NT2/D1 (cell line): ENCODE measurements at regions not wholly inside any gene's neighbourhood (a gene's known extent, or its start where the extent isn't known, plus 50 kb on each side); places are given as distances from the start of the nearest gene placed in this dataset.

Experiments
- DNase-seq: peaks from one replicate; pipeline ENCODE4 v3.0.0-alpha.2; 2011; ENCODE audit warnings: low read depth, low spot score
- H3K27me3 ChIP-seq: 2 replicates; pipeline ENCODE4 v1.6.0; 2011; ENCODE audit warnings: mild to moderate bottlenecking; ENCODE audit not compliant: insufficient read length, insufficient read depth
- H3K36me3 ChIP-seq: 2 replicates; pipeline ENCODE4 v1.6.1; 2011; ENCODE audit warnings: mild to moderate bottlenecking, low read length, mixed read lengths; ENCODE audit not compliant: insufficient read depth, insufficient read length
- H3K4me1 ChIP-seq: 2 replicates; pipeline ENCODE4 v1.5.1; 2011; ENCODE audit not compliant: insufficient read depth, insufficient read length
- H3K4me3 ChIP-seq: 2 replicates; pipeline ENCODE4 v1.5.1; 2011; ENCODE audit warnings: low read depth; ENCODE audit not compliant: insufficient read length
- H3K9ac ChIP-seq: 2 replicates; pipeline ENCODE4 v1.6.0; 2011; ENCODE audit warnings: low read depth; ENCODE audit not compliant: insufficient read length
- H3K9me3 ChIP-seq: 2 replicates; pipeline ENCODE4 v1.5.1; 2011; ENCODE audit warnings: mild to moderate bottlenecking, low read length; ENCODE audit not compliant: insufficient read depth
- SUZ12 ChIP-seq: IDR thresholded peaks from 2 replicates; pipeline ENCODE4 v1.6.1; 2011; ENCODE audit not compliant: insufficient read length, insufficient read depth; ENCODE audit errors: extremely low read depth
- YY1 ChIP-seq: IDR thresholded peaks from 2 replicates; pipeline ENCODE4 v1.6.1; 2011; ENCODE audit not compliant: insufficient read length, insufficient read depth
- ZNF274 ChIP-seq: IDR thresholded peaks from 2 replicates; pipeline ENCODE4 v1.6.1; 2011; ENCODE audit warnings: mild to moderate bottlenecking, low read depth, low read length

DNA sequence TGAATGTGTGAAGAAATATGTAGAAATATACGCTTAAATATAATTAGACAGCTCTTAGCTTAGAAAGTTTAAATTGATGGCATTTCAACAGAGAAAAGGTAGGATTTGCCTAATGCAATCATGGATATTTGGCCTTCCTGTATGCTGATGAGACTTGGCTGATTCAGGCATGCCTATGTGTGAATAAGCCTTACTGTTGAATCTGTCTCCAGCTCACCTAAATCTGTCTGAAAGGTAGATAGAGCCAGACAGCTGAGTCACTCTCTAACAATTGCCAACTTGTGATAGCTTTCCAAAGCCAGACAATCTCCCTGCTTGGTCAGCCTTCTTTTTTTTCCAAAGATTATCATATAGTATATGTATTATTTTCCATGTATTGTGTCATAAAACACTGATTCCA lies 92.8 kb upstream of the FLRT2 start:
- H3K9ac ChIP-seq = no peak overlapping the region
- H3K4me3 ChIP-seq = no peak overlapping the region
- H3K9me3 ChIP-seq = no peaks in the 10 kb centered on the region
- no peaks in the 10 kb centered on the region for H3K27me3 ChIP-seq
- no peaks in the 10 kb centered on the region for H3K4me1 ChIP-seq
- no peak for DNase-seq
- no peaks in the 10 kb centered on the region for H3K36me3 ChIP-seq
- TF ChIP-seq SUZ12 (no peak), ZNF274 (no peak)

GRCh38 chr14:85438001-85438400 lies 91.9 kb upstream of the FLRT2 start:
- Histone ChIP-seq H3K9ac (no peak overlapping the region), H3K4me3 (no peak overlapping the region), H3K27me3 (no peaks in the 10 kb centered on the region), H3K9me3 (no peaks in the 10 kb centered on the region), H3K4me1 (no peaks in the 10 kb centered on the region), H3K36me3 (no peaks in the 10 kb centered on the region)
- TF ChIP-seq ZNF274 = no peak
- TF ChIP-seq SUZ12 = no peak
- TF ChIP-seq YY1 = no peak
- DNase-seq = no peak

GRCh38 chr14:85438481-85438942 lies 91.4 kb upstream of the FLRT2 start:
- H3K9me3 ChIP-seq = no peaks in the 10 kb centered on the region
- H3K9ac ChIP-seq = no peak overlapping the region
- H3K4me1 ChIP-seq = no peaks in the 10 kb centered on the region
- no peak overlapping the region for H3K4me3 ChIP-seq
- no peak for TF ChIP-seq YY1
- no peak for TF ChIP-seq ZNF274
- no peak for TF ChIP-seq SUZ12
- no peak for DNase-seq
- no peaks in the 10 kb centered on the region for H3K27me3 ChIP-seq
- H3K36me3 ChIP-seq = no peaks in the 10 kb centered on the region

- no peak for TF ChIP-seq SUZ12
- no peaks in the 10 kb centered on the region for H3K4me1 ChIP-seq
- no peak overlapping the region for H3K9ac ChIP-seq
- H3K27me3 ChIP-seq = no peaks in the 10 kb centered on the region
- DNase-seq = no peak
- H3K4me3 ChIP-seq = no peak overlapping the region
- no peaks in the 10 kb centered on the region for H3K9me3 ChIP-seq
- no peaks in the 10 kb centered on the region for H3K36me3 ChIP-seq
Measured at GRCh38 chr14:85439696-85440328, 90.1 kb upstream of the FLRT2 start.

- DNase-seq = no peak
- Histone ChIP-seq H3K36me3 (no peaks in the 10 kb centered on the region), H3K9ac (no peak overlapping the region), H3K4me1 (no peaks in the 10 kb centered on the region), H3K27me3 (no peaks in the 10 kb centered on the region), H3K9me3 (no peaks in the 10 kb centered on the region), H3K4me3 (no peak overlapping the region)
- no peak for TF ChIP-seq ZNF274
- no peak for TF ChIP-seq SUZ12
- no peak for TF ChIP-seq YY1
Measured at GRCh38 chr14:85441909-85442643, 87.9 kb upstream of the FLRT2 start.

GRCh38 chr14:85442996-85443395 lies 86.9 kb upstream of the FLRT2 start:
- TF ChIP-seq ZNF274 (no peak), YY1 (no peak), SUZ12 (no peak)
- Histone ChIP-seq H3K4me1 (no peaks in the 10 kb centered on the region), H3K9ac (no peak overlapping the region), H3K9me3 (no peaks in the 10 kb centered on the region), H3K4me3 (no peak overlapping the region), H3K36me3 (no peaks in the 10 kb centered on the region), H3K27me3 (no peaks in the 10 kb centered on the region)
- no peak for DNase-seq

DNA sequence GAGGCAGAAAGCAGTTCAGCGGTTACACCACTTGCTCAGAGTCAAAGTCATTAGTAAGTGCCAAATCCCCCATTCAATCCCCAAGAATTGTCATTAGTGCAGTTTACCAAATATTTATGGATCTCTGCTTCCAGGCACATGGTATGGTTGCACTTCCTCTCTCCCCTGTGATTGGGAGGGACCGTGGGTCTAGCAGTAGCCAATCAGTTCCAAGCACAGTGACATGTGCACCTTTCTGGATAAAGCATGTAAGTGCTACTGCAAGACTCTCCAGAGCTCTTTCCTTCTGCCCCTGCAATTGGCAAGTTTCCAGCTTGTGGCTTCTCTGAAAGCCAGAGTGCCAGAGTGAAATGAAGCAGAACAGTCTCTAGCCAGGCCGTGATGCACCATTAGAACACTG lies 85.3 kb upstream of the FLRT2 start:
- no peaks in the 10 kb centered on the region for H3K36me3 ChIP-seq
- no peak overlapping the region for H3K9ac ChIP-seq
- no peaks in the 10 kb centered on the region for H3K4me1 ChIP-seq
- H3K27me3 ChIP-seq = no peaks in the 10 kb centered on the region
- TF ChIP-seq ZNF274 = no peak
- TF ChIP-seq YY1 = no peak
- DNase-seq = no peak
- no peak overlapping the region for H3K4me3 ChIP-seq
- no peaks in the 10 kb centered on the region for H3K9me3 ChIP-seq
